ENCODE measurements at regions not wholly inside any gene's neighbourhood (a gene's known extent, or its start where the extent isn't known, plus 50 kb on each side); places are given as distances from the start of the nearest gene placed in this dataset. TPM values are rescaled to one million over a fixed set of nuclear protein-coding genes. Genes with fewer than 3 reads are reported as not detected.

DNA sequence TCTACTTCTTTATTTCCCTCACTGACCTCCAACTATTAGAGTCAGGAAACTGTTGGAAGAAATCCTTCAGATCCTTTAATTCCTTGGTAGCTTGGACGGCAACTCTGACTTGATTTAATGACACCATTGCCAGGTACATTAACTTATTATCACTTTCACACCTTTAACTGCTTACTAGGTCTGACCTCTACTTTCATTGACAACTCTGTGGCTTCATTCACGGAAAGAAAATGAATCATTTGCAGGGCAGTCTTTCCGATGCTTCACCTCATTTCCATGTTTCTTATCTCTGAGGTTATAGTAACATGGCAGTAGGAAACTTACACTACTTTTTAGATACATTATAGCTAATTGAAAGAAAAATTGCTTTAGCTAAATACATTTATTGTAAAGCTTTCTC is 82.6 kb upstream of the PDGFD start:
- Histone ChIP-seq H3K27me3 (ENCODE audit: control insufficient read depth in 3 of 3, insufficient read depth in 3 of 3, low read length in 3 of 3) (no peaks in the 10 kb centered on the region), H3K36me3 (ENCODE audit: control insufficient read depth in 3 of 3, insufficient read depth in 3 of 3, low read length in 3 of 3) (no peaks in the 10 kb centered on the region), H3K4me1 (ENCODE audit: control insufficient read depth in 3 of 3, insufficient read depth in 3 of 3, low read length in 3 of 3) (no peaks in the 10 kb centered on the region), H3K9ac (ENCODE audit: low read depth in 1 of 3, low read length in 3 of 3) (no peak overlapping the region), H3K9me3 (ENCODE audit: control insufficient read depth in 3 of 3, low read length in 3 of 3) (no peaks in the 10 kb centered on the region), H3K4me3 (ENCODE audit: low read length in 3 of 3) (no peak overlapping the region), H3K27ac (ENCODE audit: low read depth, low read length) (no peak overlapping the region)

DNA sequence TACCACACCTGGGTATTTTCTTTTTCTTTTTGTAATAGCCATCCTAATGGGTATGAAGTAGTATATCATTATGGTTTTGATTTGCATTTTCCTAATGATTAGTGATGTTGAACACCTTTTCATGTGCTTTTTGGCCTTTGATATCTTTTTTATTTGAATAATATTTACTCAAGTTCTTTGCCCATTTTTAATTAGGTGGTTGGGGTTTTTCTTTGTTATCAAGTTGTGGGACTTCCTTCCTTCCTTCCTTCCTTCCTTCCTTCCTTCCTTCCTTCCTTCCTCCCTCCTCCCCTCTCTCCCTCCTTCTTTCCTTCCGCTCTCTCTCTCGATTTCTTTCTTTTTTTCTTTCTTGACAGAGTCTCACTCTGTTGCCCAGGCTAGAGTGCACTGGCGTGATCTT is 75.0 kb upstream of the PDGFD start:
- Histone ChIP-seq H3K9me3 (ENCODE audit: control insufficient read depth in 3 of 3, low read length in 3 of 3) (no peaks in the 10 kb centered on the region), H3K27me3 (ENCODE audit: control insufficient read depth in 3 of 3, insufficient read depth in 3 of 3, low read length in 3 of 3) (no peaks in the 10 kb centered on the region), H3K36me3 (ENCODE audit: control insufficient read depth in 3 of 3, insufficient read depth in 3 of 3, low read length in 3 of 3) (no peaks in the 10 kb centered on the region), H3K9ac (ENCODE audit: low read depth in 1 of 3, low read length in 3 of 3) (no peak overlapping the region), H3K4me1 (ENCODE audit: control insufficient read depth in 3 of 3, insufficient read depth in 3 of 3, low read length in 3 of 3) (no peaks in the 10 kb centered on the region), H3K27ac (ENCODE audit: low read depth, low read length) (no peak overlapping the region), H3K4me3 (ENCODE audit: low read length in 3 of 3) (no peak overlapping the region)

DNA sequence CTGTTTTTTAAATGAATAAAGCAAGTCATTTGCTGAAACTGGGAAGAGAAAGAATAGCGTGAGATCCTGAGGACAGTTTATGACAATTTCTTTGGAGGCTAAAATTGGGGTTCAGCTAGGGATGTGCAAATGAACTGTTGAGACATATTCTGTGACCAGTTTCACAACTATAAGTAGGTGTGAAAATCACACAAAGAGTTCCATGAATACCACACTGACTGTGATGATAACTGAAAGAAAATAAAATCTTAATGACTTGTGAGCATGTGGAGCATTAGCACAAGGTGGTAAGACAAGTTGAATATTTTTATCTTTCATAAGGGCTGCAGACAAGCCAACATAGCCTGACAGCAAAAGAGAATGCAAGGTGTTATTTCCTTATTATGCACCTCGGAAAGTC is 61.1 kb upstream of the PDGFD start:
- no peak overlapping the region for H3K27ac ChIP-seq (ENCODE audit: low read depth, low read length)
- no peaks in the 10 kb centered on the region for H3K9me3 ChIP-seq (ENCODE audit: control insufficient read depth in 3 of 3, low read length in 3 of 3)
- H3K36me3 ChIP-seq (ENCODE audit: control insufficient read depth in 3 of 3, insufficient read depth in 3 of 3, low read length in 3 of 3), result no peaks in the 10 kb centered on the region
- no peaks in the 10 kb centered on the region for H3K4me1 ChIP-seq (ENCODE audit: control insufficient read depth in 3 of 3, insufficient read depth in 3 of 3, low read length in 3 of 3)
- H3K4me3 ChIP-seq (ENCODE audit: low read length in 3 of 3), result no peak overlapping the region
- H3K27me3 ChIP-seq (ENCODE audit: control insufficient read depth in 3 of 3, insufficient read depth in 3 of 3, low read length in 3 of 3), result no peaks in the 10 kb centered on the region
- H3K9ac ChIP-seq (ENCODE audit: low read depth in 1 of 3, low read length in 3 of 3), result no peak overlapping the region

DNA sequence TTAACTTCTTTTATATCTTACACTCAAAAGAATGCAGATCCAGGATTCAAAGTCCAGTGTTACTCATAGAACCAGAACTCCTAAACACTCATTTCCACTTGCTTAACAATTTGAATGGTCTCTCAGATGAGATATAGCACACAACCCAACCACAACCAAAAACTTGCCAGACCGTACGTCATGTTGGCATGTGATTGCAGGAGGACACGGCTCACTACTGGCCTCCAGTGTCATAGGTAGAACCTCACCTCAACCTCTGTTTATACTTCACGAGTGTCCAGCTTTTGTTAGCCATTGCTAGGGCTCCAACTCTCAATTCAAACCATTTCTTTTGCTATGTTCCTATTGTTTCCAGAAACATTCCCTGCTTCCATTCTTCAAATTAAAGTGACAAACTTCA is 58.5 kb upstream of the PDGFD start:
- H3K4me1 ChIP-seq (ENCODE audit: control insufficient read depth in 3 of 3, insufficient read depth in 3 of 3, low read length in 3 of 3), result no peaks in the 10 kb centered on the region
- no peaks in the 10 kb centered on the region for H3K36me3 ChIP-seq (ENCODE audit: control insufficient read depth in 3 of 3, insufficient read depth in 3 of 3, low read length in 3 of 3)
- no peaks in the 10 kb centered on the region for H3K27me3 ChIP-seq (ENCODE audit: control insufficient read depth in 3 of 3, insufficient read depth in 3 of 3, low read length in 3 of 3)
- no peak overlapping the region for H3K27ac ChIP-seq (ENCODE audit: low read depth, low read length)
- no peak overlapping the region for H3K9ac ChIP-seq (ENCODE audit: low read depth in 1 of 3, low read length in 3 of 3)
- H3K9me3 ChIP-seq (ENCODE audit: control insufficient read depth in 3 of 3, low read length in 3 of 3), result no peaks in the 10 kb centered on the region
- H3K4me3 ChIP-seq (ENCODE audit: low read length in 3 of 3), result no peak overlapping the region

DNA sequence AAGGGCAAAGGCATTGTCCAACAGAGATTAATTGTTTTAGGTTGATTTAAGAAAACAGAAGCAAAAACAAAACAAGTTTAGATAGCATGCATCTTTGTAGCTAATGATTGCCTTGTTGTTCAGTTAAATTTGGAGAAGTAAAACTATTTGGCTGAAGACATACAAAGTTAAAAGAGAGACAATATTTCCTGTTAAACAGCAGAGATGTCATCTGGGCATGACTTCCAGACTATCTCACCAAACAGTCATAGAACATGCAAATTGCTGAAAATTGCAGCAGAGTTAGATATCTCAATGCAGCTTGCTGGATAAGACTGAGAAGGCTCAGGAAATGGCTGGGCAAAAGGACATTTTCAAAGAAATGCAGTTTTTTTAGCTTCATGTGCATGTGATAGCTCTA is 57.5 kb upstream of the PDGFD start:
- H3K9ac ChIP-seq (ENCODE audit: low read depth in 1 of 3, low read length in 3 of 3), result no peak overlapping the region
- no peaks in the 10 kb centered on the region for H3K36me3 ChIP-seq (ENCODE audit: control insufficient read depth in 3 of 3, insufficient read depth in 3 of 3, low read length in 3 of 3)
- H3K27ac ChIP-seq (ENCODE audit: low read depth, low read length), result no peak overlapping the region
- no peaks in the 10 kb centered on the region for H3K4me1 ChIP-seq (ENCODE audit: control insufficient read depth in 3 of 3, insufficient read depth in 3 of 3, low read length in 3 of 3)
- no peak overlapping the region for H3K4me3 ChIP-seq (ENCODE audit: low read length in 3 of 3)
- no peaks in the 10 kb centered on the region for H3K9me3 ChIP-seq (ENCODE audit: control insufficient read depth in 3 of 3, low read length in 3 of 3)
- no peaks in the 10 kb centered on the region for H3K27me3 ChIP-seq (ENCODE audit: control insufficient read depth in 3 of 3, insufficient read depth in 3 of 3, low read length in 3 of 3)

DNA sequence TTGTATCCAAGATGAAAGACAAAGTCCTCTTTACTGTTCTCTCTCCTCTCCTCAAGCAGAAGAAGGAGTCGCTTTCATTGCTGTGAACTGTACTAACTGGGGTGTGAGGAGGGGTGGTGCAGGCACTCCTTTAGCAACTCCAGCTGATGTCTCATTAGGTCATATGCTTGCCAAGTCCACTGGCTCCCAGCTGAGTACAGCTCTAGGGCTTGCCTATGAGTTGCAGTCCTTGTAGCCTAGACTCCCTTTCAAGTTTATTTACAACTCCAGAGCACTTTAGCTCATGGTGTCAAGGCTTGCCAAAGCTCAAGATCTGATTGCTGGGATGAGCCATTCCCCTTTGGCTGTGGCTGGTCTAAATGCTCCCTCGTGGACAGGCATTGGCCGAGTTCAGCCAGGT is 55.1 kb upstream of the PDGFD start:
- no peak overlapping the region for H3K4me3 ChIP-seq (ENCODE audit: low read length in 3 of 3)
- no peaks in the 10 kb centered on the region for H3K9me3 ChIP-seq (ENCODE audit: control insufficient read depth in 3 of 3, low read length in 3 of 3)
- no peaks in the 10 kb centered on the region for H3K36me3 ChIP-seq (ENCODE audit: control insufficient read depth in 3 of 3, insufficient read depth in 3 of 3, low read length in 3 of 3)
- no peaks in the 10 kb centered on the region for H3K27me3 ChIP-seq (ENCODE audit: control insufficient read depth in 3 of 3, insufficient read depth in 3 of 3, low read length in 3 of 3)
- H3K4me1 ChIP-seq (ENCODE audit: control insufficient read depth in 3 of 3, insufficient read depth in 3 of 3, low read length in 3 of 3), result no peaks in the 10 kb centered on the region
- H3K27ac ChIP-seq (ENCODE audit: low read depth, low read length), result no peak overlapping the region
- H3K9ac ChIP-seq (ENCODE audit: low read depth in 1 of 3, low read length in 3 of 3), result no peak overlapping the region

DNA sequence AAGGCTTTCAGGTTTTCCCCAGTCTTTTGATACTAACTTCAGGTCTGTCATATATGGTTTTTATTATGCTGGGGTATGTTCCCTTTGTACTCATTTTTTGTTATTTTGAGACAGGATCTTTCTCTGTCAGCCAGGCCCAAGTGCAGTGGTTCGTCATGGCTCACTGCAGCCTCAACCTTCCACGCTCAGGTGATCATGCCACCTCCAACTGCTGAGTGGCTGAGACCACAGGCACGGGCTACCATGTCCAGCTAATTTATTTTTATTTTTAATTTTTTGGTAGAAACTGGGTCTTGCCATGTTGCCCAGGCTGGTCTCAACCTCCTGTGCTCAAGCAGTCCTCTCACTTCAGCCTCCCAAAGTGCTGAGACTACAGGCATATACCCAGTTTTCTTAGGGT is 50.6 kb upstream of the PDGFD start:
- H3K4me1 ChIP-seq (ENCODE audit: control insufficient read depth in 3 of 3, insufficient read depth in 3 of 3, low read length in 3 of 3), result no peaks in the 10 kb centered on the region
- no peak overlapping the region for H3K4me3 ChIP-seq (ENCODE audit: low read length in 3 of 3)
- no peaks in the 10 kb centered on the region for H3K27me3 ChIP-seq (ENCODE audit: control insufficient read depth in 3 of 3, insufficient read depth in 3 of 3, low read length in 3 of 3)
- no peak overlapping the region for H3K27ac ChIP-seq (ENCODE audit: low read depth, low read length)
- no peak overlapping the region for H3K9ac ChIP-seq (ENCODE audit: low read depth in 1 of 3, low read length in 3 of 3)
- peaks cover 0 to 3% (median 0%) of the 10 kb centered on the region in 3 donors for H3K9me3 ChIP-seq (ENCODE audit: control insufficient read depth in 3 of 3, low read length in 3 of 3)
- no peaks in the 10 kb centered on the region for H3K36me3 ChIP-seq (ENCODE audit: control insufficient read depth in 3 of 3, insufficient read depth in 3 of 3, low read length in 3 of 3)

Small RNAs in the stretch of these regions (small RNA-seq; reads per million reads assigned to genes)
- not detected for gene AP001485.1
- not detected for gene MIR7641-1
